ENCODE measurements at regions not wholly inside any gene's neighbourhood (a gene's known extent, or its start where the extent isn't known, plus 50 kb on each side); places are given as distances from the start of the nearest gene placed in this dataset.

DNA sequence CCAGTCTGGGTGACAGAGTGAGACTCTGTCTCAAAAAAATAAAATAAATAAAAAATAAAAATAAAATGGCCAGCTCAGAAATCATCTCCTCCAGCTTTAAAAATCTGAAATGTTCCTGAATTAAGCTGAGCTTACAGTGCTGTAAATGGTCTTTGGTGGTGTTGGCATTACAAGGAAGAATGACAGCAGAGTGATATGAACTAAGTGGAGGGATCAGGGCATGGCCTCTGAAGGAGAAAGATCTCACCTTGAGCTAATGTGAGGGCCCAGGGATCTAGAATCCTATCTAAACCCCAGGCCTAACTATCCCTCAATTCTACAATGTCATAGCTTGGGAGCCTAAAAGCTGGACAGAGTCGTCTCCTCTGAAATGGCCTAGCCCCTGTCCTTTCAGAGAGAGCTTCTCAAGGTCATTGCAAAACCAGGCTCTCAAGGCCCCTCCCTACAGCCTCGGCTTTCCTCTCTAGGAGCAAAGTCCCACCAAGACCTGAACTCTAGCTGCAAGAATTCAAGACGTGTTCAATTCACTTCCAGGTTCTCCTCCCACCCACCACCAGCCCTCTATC lies 345.4 kb downstream of the BUD13 start:
- no peak for TF ChIP-seq CREB1 (IDR thresholded peaks at IDR 0.05; ENCODE audit: low read depth)
- TF ChIP-seq FOXM1 (IDR thresholded peaks at IDR 0.05; ENCODE audit: borderline replicate concordance, low read depth) = no peak
- no peak for TF ChIP-seq CEBPB (IDR thresholded peaks at IDR 0.05)
- TF ChIP-seq, protein P1, sequence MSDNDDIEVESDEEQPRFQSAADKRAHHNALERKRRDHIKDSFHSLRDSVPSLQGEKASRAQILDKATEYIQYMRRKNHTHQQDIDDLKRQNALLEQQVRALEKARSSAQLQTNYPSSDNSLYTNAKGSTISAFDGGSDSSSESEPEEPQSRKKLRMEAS (IDR thresholded peaks at IDR 0.05) = no peak
- no peak for TF ChIP-seq YY1 (IDR thresholded peaks at IDR 0.05; ENCODE audit: low read depth)
- TF ChIP-seq EGR1 (IDR thresholded peaks at IDR 0.05) = no peak
- no peak for TF ChIP-seq RAD21 (IDR thresholded peaks at IDR 0.05; ENCODE audit: low read depth)
- TF ChIP-seq, protein P2, sequence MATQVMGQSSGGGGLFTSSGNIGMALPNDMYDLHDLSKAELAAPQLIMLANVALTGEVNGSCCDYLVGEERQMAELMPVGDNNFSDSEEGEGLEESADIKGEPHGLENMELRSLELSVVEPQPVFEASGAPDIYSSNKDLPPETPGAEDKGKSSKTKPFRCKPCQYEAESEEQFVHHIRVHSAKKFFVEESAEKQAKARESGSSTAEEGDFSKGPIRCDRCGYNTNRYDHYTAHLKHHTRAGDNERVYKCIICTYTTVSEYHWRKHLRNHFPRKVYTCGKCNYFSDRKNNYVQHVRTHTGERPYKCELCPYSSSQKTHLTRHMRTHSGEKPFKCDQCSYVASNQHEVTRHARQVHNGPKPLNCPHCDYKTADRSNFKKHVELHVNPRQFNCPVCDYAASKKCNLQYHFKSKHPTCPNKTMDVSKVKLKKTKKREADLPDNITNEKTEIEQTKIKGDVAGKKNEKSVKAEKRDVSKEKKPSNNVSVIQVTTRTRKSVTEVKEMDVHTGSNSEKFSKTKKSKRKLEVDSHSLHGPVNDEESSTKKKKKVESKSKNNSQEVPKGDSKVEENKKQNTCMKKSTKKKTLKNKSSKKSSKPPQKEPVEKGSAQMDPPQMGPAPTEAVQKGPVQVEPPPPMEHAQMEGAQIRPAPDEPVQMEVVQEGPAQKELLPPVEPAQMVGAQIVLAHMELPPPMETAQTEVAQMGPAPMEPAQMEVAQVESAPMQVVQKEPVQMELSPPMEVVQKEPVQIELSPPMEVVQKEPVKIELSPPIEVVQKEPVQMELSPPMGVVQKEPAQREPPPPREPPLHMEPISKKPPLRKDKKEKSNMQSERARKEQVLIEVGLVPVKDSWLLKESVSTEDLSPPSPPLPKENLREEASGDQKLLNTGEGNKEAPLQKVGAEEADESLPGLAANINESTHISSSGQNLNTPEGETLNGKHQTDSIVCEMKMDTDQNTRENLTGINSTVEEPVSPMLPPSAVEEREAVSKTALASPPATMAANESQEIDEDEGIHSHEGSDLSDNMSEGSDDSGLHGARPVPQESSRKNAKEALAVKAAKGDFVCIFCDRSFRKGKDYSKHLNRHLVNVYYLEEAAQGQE (IDR thresholded peaks at IDR 0.05; ENCODE audit: low read depth) = no peak

DNA sequence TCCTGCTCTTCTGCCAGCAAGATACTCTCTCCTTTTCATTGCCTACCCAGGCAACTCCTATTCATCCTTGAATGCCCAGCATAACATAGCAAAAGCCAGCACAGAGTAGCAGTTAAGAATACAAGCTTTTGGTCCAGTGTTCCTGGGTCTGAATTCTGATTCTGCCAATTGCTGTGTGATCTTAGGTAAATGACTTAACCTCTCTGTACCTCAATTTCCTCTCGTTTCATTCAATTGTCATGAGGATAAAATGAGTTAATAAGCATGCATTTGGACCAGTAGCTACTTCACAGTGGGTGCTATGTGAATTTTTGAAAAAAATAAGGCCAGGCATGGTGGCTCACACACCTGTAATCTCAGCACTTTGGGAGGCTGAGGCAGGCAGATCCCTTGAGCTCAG lies 346.0 kb downstream of the BUD13 start:
- TF ChIP-seq ZBTB7A (IDR thresholded peaks at IDR 0.05; ENCODE audit: low read depth) (no peak), TAF1 (IDR thresholded peaks at IDR 0.05; ENCODE audit: low read depth) (no peak), EGR1 (IDR thresholded peaks at IDR 0.05) (no peak), CREB1 (IDR thresholded peaks at IDR 0.05; ENCODE audit: low read depth) (no peak), YY1 (IDR thresholded peaks at IDR 0.05; ENCODE audit: low read depth) (no peak), EP300 (IDR thresholded peaks at IDR 0.05; ENCODE audit: borderline replicate concordance) (no peak), TEAD4 (IDR thresholded peaks at IDR 0.05) (no peak), TCF12 (IDR thresholded peaks at IDR 0.05; ENCODE audit: low read depth) (no peak), NFIC (IDR thresholded peaks at IDR 0.05) (no peak), RAD21 (IDR thresholded peaks at IDR 0.05; ENCODE audit: low read depth) (no peak), CEBPB (IDR thresholded peaks at IDR 0.05) (no peak), FOXM1 (IDR thresholded peaks at IDR 0.05; ENCODE audit: borderline replicate concordance, low read depth) (no peak)
- TF ChIP-seq, protein P2 (IDR thresholded peaks at IDR 0.05; ENCODE audit: low read depth) = no peak
- TF ChIP-seq, protein P3, sequence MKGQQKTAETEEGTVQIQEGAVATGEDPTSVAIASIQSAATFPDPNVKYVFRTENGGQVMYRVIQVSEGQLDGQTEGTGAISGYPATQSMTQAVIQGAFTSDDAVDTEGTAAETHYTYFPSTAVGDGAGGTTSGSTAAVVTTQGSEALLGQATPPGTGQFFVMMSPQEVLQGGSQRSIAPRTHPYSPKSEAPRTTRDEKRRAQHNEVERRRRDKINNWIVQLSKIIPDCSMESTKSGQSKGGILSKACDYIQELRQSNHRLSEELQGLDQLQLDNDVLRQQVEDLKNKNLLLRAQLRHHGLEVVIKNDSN (IDR thresholded peaks at IDR 0.05) = no peak
- TF ChIP-seq, protein P1 (IDR thresholded peaks at IDR 0.05) = no peak

DNA sequence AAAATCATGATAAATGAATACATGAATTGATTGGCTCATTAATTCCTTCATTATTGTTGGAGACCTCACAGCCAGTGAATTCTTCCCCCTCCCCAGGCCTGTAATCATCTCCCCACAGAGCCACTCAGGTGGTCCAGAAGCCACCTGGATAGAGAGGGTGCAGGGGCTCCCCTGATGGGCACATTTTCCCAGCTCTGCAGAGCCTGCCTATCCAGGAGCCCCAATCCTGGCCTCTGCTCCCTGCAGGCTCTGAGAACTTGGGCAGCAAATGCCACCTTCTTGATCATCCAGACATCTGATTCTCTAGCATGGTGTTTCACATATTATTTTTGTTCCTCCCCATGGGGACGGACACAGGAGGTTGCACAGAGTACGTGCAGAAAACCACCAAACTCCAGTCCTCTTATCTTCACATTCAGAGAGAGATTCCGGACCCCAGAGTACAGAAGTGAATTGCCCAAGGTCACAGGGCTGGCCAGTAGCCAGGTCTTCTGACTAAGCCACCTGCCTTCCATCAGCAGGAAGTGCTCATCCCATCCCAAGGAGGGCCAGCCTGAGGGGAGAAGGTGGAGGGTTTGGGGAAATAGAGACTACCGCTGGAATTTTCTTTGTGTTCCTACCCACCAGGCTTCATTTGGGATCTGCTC lies 348.0 kb downstream of the BUD13 start:
- TF ChIP-seq, protein P2 (IDR thresholded peaks at IDR 0.05; ENCODE audit: low read depth) = no peak
- TF ChIP-seq FOXM1 (IDR thresholded peaks at IDR 0.05; ENCODE audit: borderline replicate concordance, low read depth) = no peak
- no peak for TF ChIP-seq TAF1 (IDR thresholded peaks at IDR 0.05; ENCODE audit: low read depth)
- TF ChIP-seq, protein P1 (IDR thresholded peaks at IDR 0.05) = no peak
- no peak for TF ChIP-seq NFIC (IDR thresholded peaks at IDR 0.05)
- TF ChIP-seq EP300 (IDR thresholded peaks at IDR 0.05; ENCODE audit: borderline replicate concordance) = no peak
- TF ChIP-seq, protein P3 (IDR thresholded peaks at IDR 0.05) = no peak
- no peak for TF ChIP-seq RAD21 (IDR thresholded peaks at IDR 0.05; ENCODE audit: low read depth)
- TF ChIP-seq ZBTB7A (IDR thresholded peaks at IDR 0.05; ENCODE audit: low read depth) = no peak
- no peak for TF ChIP-seq CREB1 (IDR thresholded peaks at IDR 0.05; ENCODE audit: low read depth)
- TF ChIP-seq CEBPB (IDR thresholded peaks at IDR 0.05) = no peak
- no peak for TF ChIP-seq EGR1 (IDR thresholded peaks at IDR 0.05)
- no peak for TF ChIP-seq TEAD4 (IDR thresholded peaks at IDR 0.05)
- TF ChIP-seq YY1 (IDR thresholded peaks at IDR 0.05; ENCODE audit: low read depth) = no peak
- TF ChIP-seq TCF12 (IDR thresholded peaks at IDR 0.05; ENCODE audit: low read depth) = no peak

Data from Ishikawa (cell line).